H1 (cell line): ENCODE measurements at regions not wholly inside any gene's neighbourhood (a gene's known extent, or its start where the extent isn't known, plus 50 kb on each side); places are given as distances from the start of the nearest gene placed in this dataset.

Source experiments
- ASH2L ChIP-seq: fragments of 200-600, 300-600 bp; sonication (generic); IDR thresholded peaks from one replicate; pipeline ENCODE4 v1.7.1; 2017; ENCODE audit warnings: low read length
- CBX8 ChIP-seq: fragments of 300-800, 300-1000 bp; sonication (generic); IDR thresholded peaks from 2 replicates; pipeline ENCODE4 v1.7.1; 2016; ENCODE audit warnings: low read depth, low read length, borderline replicate concordance
- CHD1 ChIP-seq: IDR thresholded peaks from 2 replicates; pipeline ENCODE4 v1.6.1; 2012; ENCODE audit warnings: low read depth, low read length, improper control_type of control experiment
- CREB1 ChIP-seq: IDR thresholded peaks from 2 replicates; pipeline ENCODE4 v1.6.1; 2012; ENCODE audit warnings: inconsistent platforms
- HDAC2 ChIP-seq, 2 experiments: fragments of 300-600 bp in 1 of 2; sonication (generic) in 1 of 2; IDR thresholded peaks; 2 replicates each; pipeline ENCODE4 v1.6.1; 2011 to 2012; ENCODE audit warnings: low read depth in 2 of 2, low read length in 2 of 2, mild to moderate bottlenecking in 2 of 2, moderate library complexity in 2 of 2, borderline replicate concordance in 1 of 2, inconsistent platforms in 1 of 2
- HDAC6 ChIP-seq: IDR thresholded peaks from one replicate; pipeline ENCODE4 v1.7.1; 2012; ENCODE audit warnings: low read depth, mild to moderate bottlenecking, inconsistent platforms, low read length, moderate library complexity
- POLR2A ChIP-seq, 2 experiments: IDR thresholded peaks; 1 replicate in 1 of 2; 2 replicates in 1 of 2; pipeline ENCODE4 v1.6.1; 2011; ENCODE audit warnings: low read depth in 2 of 2, low read length in 2 of 2, mild to moderate bottlenecking in 2 of 2; ENCODE audit errors: control extremely low read depth in 1 of 2
- POLR2AphosphoS5 ChIP-seq: IDR thresholded peaks from 2 replicates; pipeline ENCODE4 v1.6.1; 2011; ENCODE audit warnings: low read depth, low read length
- RAD21 ChIP-seq, 2 experiments: IDR thresholded peaks in 1 of 2; conservative IDR thresholded peaks in 1 of 2; 2 replicates each; pipeline ENCODE4 v1.6.1; 2011; ENCODE audit warnings: low read depth in 2 of 2, low read length in 2 of 2, improper control_type of control experiment in 1 of 2, inconsistent platforms in 1 of 2, mild to moderate bottlenecking in 1 of 2, moderate library complexity in 1 of 2
- SUZ12 ChIP-seq: fragments of 200-600 bp; sonication (generic); IDR thresholded peaks from 2 replicates; pipeline ENCODE4 v1.6.1; 2012; ENCODE audit warnings: mild to moderate bottlenecking, inconsistent platforms, low read length, moderate library complexity, mixed read lengths
- TAF1 ChIP-seq: IDR thresholded peaks from 2 replicates; pipeline ENCODE4 v1.6.1; 2011; ENCODE audit warnings: mild to moderate bottlenecking, low read depth, low read length
- YY1 ChIP-seq: IDR thresholded peaks from 2 replicates; pipeline ENCODE4 v1.6.1; 2011; ENCODE audit warnings: low read depth, mild to moderate bottlenecking, low read length

DNA sequence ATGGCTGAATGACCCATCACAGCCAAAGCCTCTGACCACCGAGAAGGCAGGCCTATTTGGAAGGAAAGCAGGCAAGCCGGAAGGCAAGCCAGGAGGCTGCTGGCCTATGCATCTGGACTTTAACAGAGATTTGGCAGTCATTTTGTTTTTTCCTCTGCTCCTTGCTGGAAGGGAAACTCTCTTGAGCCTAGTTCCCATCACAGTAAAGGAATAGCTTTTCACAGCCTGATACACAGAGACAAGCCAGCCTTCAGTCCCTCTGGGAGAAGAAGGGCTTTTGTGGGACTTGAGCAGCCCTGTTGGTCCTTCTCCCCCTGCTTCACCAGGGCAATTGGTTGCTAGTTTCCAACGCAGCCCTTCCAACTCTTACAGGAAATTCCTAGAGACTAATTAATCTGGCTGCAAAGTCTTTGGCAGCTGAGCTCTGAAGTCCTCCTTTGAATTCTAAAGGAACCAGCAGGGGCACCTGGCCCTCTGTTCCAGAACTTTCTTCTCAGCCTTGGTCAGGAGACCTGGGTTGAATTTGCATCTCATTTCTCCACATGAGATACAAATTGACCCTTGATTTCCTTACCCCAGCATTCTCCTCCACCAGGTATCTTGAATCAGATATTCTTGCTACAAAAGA, 157.3 kb upstream of the EPB41L4A start:
- TF ChIP-seq YY1, result no peak
- no peak for TF ChIP-seq SUZ12
- no peak for TF ChIP-seq CREB1
- TF ChIP-seq CHD1, result no peak
- no peak for TF ChIP-seq HDAC2 (IDR thresholded peaks at IDR 0.05; ENCODE audit: borderline replicate concordance in 1 of 2, low read depth in 2 of 2, low read length in 2 of 2)
- TF ChIP-seq POLR2A (IDR thresholded peaks at IDR 0.05; ENCODE audit: control extremely low read depth in 1 of 2, low read depth in 2 of 2, low read length in 2 of 2), result no peak
- no peak for TF ChIP-seq POLR2AphosphoS5
- no peak for TF ChIP-seq CBX8
- no peak for TF ChIP-seq RAD21 (IDR thresholded peaks at IDR 0.05 in 1 of 2, conservative IDR thresholded peaks at IDR 0.05 in 1 of 2; ENCODE audit: low read depth in 2 of 2, low read length in 2 of 2)
- no peak for TF ChIP-seq ASH2L
- TF ChIP-seq HDAC6, result no peak
- no peak for TF ChIP-seq TAF1
